Tibial artery (tissue), 4 donors: ENCODE measurements at regions not wholly inside any gene's neighbourhood (a gene's known extent, or its start where the extent isn't known, plus 50 kb on each side); places are given as distances from the start of the nearest gene placed in this dataset.

Experiments
- DNase-seq, 2 donors: peaks; one replicate each; pipeline ENCODE4 v3.0.0-alpha.2; 2019
- H3K27ac ChIP-seq, 2 donors: fragments of 200-600 bp; sonication (generic) in 1 of 2; 1 replicate in 1 of 2; 2 replicates in 1 of 2; pipeline ENCODE4 v1.5.1; 2018 to 2019; ENCODE audit warnings: mild to moderate bottlenecking in 1 of 2
- H3K27me3 ChIP-seq, 2 donors: fragments of 200-600 bp; sonication (generic) in 1 of 2; one replicate each; pipeline versions ENCODE4 v1.5.1 to v1.6.0; 2016 to 2019
- H3K36me3 ChIP-seq, 3 donors: fragments of 200-600 bp; sonication (generic) in 2 of 3; one replicate each; pipeline ENCODE4 v1.5.1; 2016 to 2019; ENCODE audit warnings: mild to moderate bottlenecking in 2 of 3
- H3K4me1 ChIP-seq, 4 donors: fragments of 200-600 bp; sonication (generic) in 2 of 4; 1 replicate in 3 of 4; 2 replicates in 1 of 4; pipeline ENCODE4 v1.5.1; 2016 to 2019
- H3K4me3 ChIP-seq, 2 donors: fragments of 200-600 bp; sonication (generic) in 1 of 2; 1 replicate in 1 of 2; 2 replicates in 1 of 2; pipeline ENCODE4 v1.5.1; 2018 to 2019; ENCODE audit warnings: mild to moderate bottlenecking in 2 of 2
- H3K9me3 ChIP-seq, 3 donors: fragments of 200-600 bp; sonication (generic) in 1 of 3; one replicate each; pipeline ENCODE4 v1.5.1; 2016 to 2019
- CTCF ChIP-seq, 2 experiments: fragments of 200-600 bp in 1 of 2; fragments of 450-650 bp in 1 of 2; IDR thresholded peaks; one replicate each; pipeline ENCODE4 v1.5.1; 2017 to 2019; ENCODE audit warnings: antibody characterized with exemption in 2 of 2, mild to moderate bottlenecking in 1 of 2, moderate library complexity in 1 of 2
- intact Hi-C: fragments of 100-400 bp; cut with DNase I; formaldehyde crosslinking; loops from one replicate; pipeline ENCODE4 v1.15.0; 2023; ENCODE audit warnings: low total_unique reads

- intact Hi-C loops = no loop called here
- Histone ChIP-seq H3K36me3 (no peaks in the 10 kb centered on the region), H3K4me1 (peaks cover 0 to 11% (median 0%) of the 10 kb centered on the region in 4 donors), H3K4me3 (no peak overlapping the region), H3K27ac (no peak overlapping the region), H3K9me3 (no peaks in the 10 kb centered on the region), H3K27me3 (no peaks in the 10 kb centered on the region)
- no peak for TF ChIP-seq CTCF (IDR thresholded peaks at IDR 0.05)
- no peak for DNase-seq
Measured at GRCh38 chr2:145827235-145827634, 1307.3 kb upstream of the ZEB2 start.

DNA sequence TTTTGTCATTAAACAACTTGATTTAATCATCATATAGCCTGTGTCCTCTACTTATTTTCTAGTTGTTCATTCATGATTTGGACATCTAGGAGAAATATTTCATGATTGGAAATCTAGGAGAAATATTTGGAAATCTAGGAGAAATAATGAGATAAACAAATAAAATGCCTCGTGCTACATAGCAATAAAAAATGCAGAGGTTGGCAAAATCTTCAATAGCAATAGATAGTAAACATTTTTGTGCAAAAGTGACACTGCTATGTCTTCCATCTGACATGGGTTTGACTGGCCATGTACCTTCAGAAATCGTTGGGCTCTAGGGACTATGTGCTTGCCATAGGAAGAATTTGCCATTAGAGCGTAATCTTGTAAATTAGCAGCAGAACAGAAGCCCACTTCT is 1304.5 kb upstream of the ZEB2 start:
- TF ChIP-seq CTCF (IDR thresholded peaks at IDR 0.05) = no peak
- DNase-seq = no peak
- Histone ChIP-seq H3K4me1 (peaks cover 0 to 27% (median 2%) of the 10 kb centered on the region in 4 donors), H3K9me3 (no peaks in the 10 kb centered on the region), H3K4me3 (no peak overlapping the region), H3K27ac (no peak overlapping the region), H3K36me3 (no peaks in the 10 kb centered on the region), H3K27me3 (no peaks in the 10 kb centered on the region)
- intact Hi-C loops = no loop called here

GRCh38 chr2:145822892-145823534 is 1303.1 kb upstream of the ZEB2 start:
- no peak overlapping the region for H3K4me3 ChIP-seq
- H3K4me1 ChIP-seq = peaks cover 0 to 27% (median 2%) of the 10 kb centered on the region in 4 donors
- TF ChIP-seq CTCF (IDR thresholded peaks at IDR 0.05) = no peak
- no peaks in the 10 kb centered on the region for H3K27me3 ChIP-seq
- H3K27ac ChIP-seq = no peak overlapping the region
- intact Hi-C loops = no loop called here
- DNase-seq = no peak
- H3K36me3 ChIP-seq = no peaks in the 10 kb centered on the region
- no peaks in the 10 kb centered on the region for H3K9me3 ChIP-seq

GRCh38 chr2:145820651-145821050 is 1300.7 kb upstream of the ZEB2 start:
- DNase-seq = no peak
- H3K9me3 ChIP-seq = no peaks in the 10 kb centered on the region
- intact Hi-C loops = no loop called here
- H3K27ac ChIP-seq = no peak overlapping the region
- H3K36me3 ChIP-seq = no peaks in the 10 kb centered on the region
- TF ChIP-seq CTCF (IDR thresholded peaks at IDR 0.05) = no peak
- peaks cover 0 to 27% (median 2%) of the 10 kb centered on the region in 4 donors for H3K4me1 ChIP-seq
- no peaks in the 10 kb centered on the region for H3K27me3 ChIP-seq
- H3K4me3 ChIP-seq = no peak overlapping the region

DNA sequence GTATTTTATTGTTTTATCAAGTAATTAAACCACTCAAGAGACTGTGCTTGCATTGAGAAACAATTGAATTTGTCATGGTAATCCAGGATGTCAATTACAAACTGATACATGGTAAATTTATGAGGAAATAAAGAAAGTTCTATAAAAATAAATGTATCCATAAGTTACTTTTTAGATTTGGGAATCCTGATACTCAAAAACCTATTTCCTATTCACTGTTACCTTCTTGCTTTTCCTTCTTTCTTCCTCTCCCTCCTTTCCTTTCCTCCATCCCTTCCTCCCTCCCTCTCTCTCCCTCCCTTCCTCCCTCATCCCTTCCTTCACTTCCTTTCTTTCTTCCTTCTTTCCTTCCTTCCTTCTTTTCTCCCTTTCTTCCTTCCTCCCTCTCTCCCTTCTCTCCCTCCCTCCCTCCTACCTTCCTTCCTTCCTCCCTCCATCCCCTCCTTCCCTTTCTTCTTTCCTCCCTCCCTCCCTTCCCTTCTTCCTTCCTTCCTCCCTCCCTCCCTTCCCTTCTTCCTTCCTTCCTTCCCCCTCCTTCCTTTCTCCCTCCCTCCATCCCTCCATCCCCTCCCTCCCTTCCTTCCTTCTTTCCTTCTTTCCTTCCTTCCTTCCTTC is 1299.1 kb upstream of the ZEB2 start:
- no peaks in the 10 kb centered on the region for H3K27me3 ChIP-seq
- intact Hi-C loops = no loop called here
- TF ChIP-seq CTCF (IDR thresholded peaks at IDR 0.05) = no peak
- DNase-seq = no peak
- H3K36me3 ChIP-seq = no peaks in the 10 kb centered on the region
- H3K27ac ChIP-seq = no peak overlapping the region
- H3K4me1 ChIP-seq = peaks cover 0 to 32% (median 3%) of the 10 kb centered on the region in 4 donors
- no peak overlapping the region for H3K4me3 ChIP-seq
- H3K9me3 ChIP-seq = no peaks in the 10 kb centered on the region
